Amniotic stem cell (primary cell): ENCODE measurements at regions not wholly inside any gene's neighbourhood (a gene's known extent, or its start where the extent isn't known, plus 50 kb on each side); places are given as distances from the start of the nearest gene placed in this dataset.

Source experiments
- DNase-seq: peaks from one replicate; lab custom pipeline; 2025; lab: John Stamatoyannopoulos, UW

GRCh38 chr1:57633881-57634280, 210.0 kb upstream of the DAB1 start:
- no peak for DNase-seq

GRCh38 chr1:57633056-57633455, 209.2 kb upstream of the DAB1 start:
- no peak for DNase-seq

- no peak for DNase-seq
Observed at GRCh38 chr1:57632401-57632800, 208.5 kb upstream of the DAB1 start.

GRCh38 chr1:57627612-57628011, 203.8 kb upstream of the DAB1 start:
- no peak for DNase-seq

GRCh38 chr1:57623791-57624538, 200.1 kb upstream of the DAB1 start:
- DNase-seq: no peak

- no peak for DNase-seq
Observed at GRCh38 chr1:57623039-57623790, 199.4 kb upstream of the DAB1 start.

- DNase-seq: no peak
Observed at GRCh38 chr1:57621776-57622175, 197.9 kb upstream of the DAB1 start.

- no peak for DNase-seq
Observed at GRCh38 chr1:57620605-57621004, 196.7 kb upstream of the DAB1 start.

GRCh38 chr1:57616921-57617320, 193.1 kb upstream of the DAB1 start:
- no peak for DNase-seq

- DNase-seq: no peak
Observed at GRCh38 chr1:57615956-57616355, 192.1 kb upstream of the DAB1 start.

- DNase-seq: no peak
Observed at GRCh38 chr1:57612833-57613232, 189.0 kb upstream of the DAB1 start.

GRCh38 chr1:57605933-57606332, 182.1 kb upstream of the DAB1 start:
- DNase-seq: no peak

GRCh38 chr1:57603696-57604095, 179.8 kb upstream of the DAB1 start:
- no peak for DNase-seq

- DNase-seq: no peak
Observed at GRCh38 chr1:57600424-57600823, 176.6 kb upstream of the DAB1 start.

- DNase-seq: no peak
Observed at GRCh38 chr1:57599236-57599994, 175.6 kb upstream of the DAB1 start.

- no peak for DNase-seq
Observed at GRCh38 chr1:57597036-57597435, 173.2 kb upstream of the DAB1 start.

GRCh38 chr1:57594002-57594401, 170.1 kb upstream of the DAB1 start:
- no peak for DNase-seq

GRCh38 chr1:57591842-57592241, 168.0 kb upstream of the DAB1 start:
- DNase-seq: no peak

GRCh38 chr1:57590978-57591377, 167.1 kb upstream of the DAB1 start:
- no peak for DNase-seq

GRCh38 chr1:57586842-57587241, 163.0 kb upstream of the DAB1 start:
- no peak for DNase-seq

GRCh38 chr1:57578680-57579079, 154.8 kb upstream of the DAB1 start:
- no peak for DNase-seq

GRCh38 chr1:57578099-57578498, 154.2 kb upstream of the DAB1 start:
- no peak for DNase-seq

- no peak for DNase-seq
Observed at GRCh38 chr1:57576756-57577155, 152.9 kb upstream of the DAB1 start.
